DMS114 treated with DMSO at 0.1 percent for 48 hours (cell line): ENCODE measurements at regions not wholly inside any gene's neighbourhood (a gene's known extent, or its start where the extent isn't known, plus 50 kb on each side); places are given as distances from the start of the nearest gene placed in this dataset.

Experiments
- DNase-seq: peaks from one replicate; lab custom pipeline; 2025; ENCODE audit not compliant: unreplicated experiment; lab: John Stamatoyannopoulos, UW

- DNase-seq, result no peak
Measured at GRCh38 chr4:71272976-71273375, 65.8 kb upstream of the SLC4A4 start.

GRCh38 chr4:71275004-71275403 is 63.8 kb upstream of the SLC4A4 start:
- DNase-seq, result no peak

- no peak for DNase-seq
Measured at GRCh38 chr4:71275570-71275969, 63.2 kb upstream of the SLC4A4 start.

GRCh38 chr4:71277353-71277752 is 61.5 kb upstream of the SLC4A4 start:
- DNase-seq, result no peak

GRCh38 chr4:71283642-71284257 is 55.1 kb upstream of the SLC4A4 start:
- no peak for DNase-seq

- DNase-seq, result no peak
Measured at GRCh38 chr4:71287305-71287704, 51.5 kb upstream of the SLC4A4 start.

GRCh38 chr4:71288875-71289274 is 49.9 kb upstream of the SLC4A4 start:
- DNase-seq, result no peak
